ENCODE measurements at regions not wholly inside any gene's neighbourhood (a gene's known extent, or its start where the extent isn't known, plus 50 kb on each side); places are given as distances from the start of the nearest gene placed in this dataset.
"Not testable (repeated sequence)": the region's sequence is repeated elsewhere in the genome, so short reads cannot be mapped to it uniquely, and the experiment has no call there.

- DNase-seq (ENCODE audit: low spot score), result no peak
These were observed 252.7 kb upstream of the GRIA1 start for GRCh38 chr5:153237671-153238332.

DNA sequence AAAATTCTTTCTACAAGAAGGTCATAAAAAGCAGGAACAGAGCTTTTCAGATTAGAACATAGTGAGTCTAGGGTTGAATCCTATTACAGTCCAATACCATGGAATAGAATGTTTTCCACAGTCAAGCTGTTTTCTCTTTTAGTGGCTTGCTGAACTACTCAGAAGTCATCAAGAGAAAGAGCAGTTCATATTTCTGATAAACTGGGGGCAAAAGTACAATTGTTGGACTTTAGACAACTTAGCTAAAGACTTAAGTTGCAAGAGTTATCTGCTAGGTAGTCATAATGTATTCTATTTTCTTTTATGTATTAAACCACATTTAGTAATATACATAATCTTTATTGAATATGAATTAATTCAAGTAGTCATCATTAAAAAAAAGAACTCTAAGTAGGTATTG is 233.1 kb upstream of the GRIA1 start:
- DNase-seq (ENCODE audit: low spot score), result no peak

- DNase-seq (ENCODE audit: low spot score), result no peak
These were observed 232.0 kb upstream of the GRIA1 start for GRCh38 chr5:153258469-153258868.

GRCh38 chr5:153267506-153267905 is 223.0 kb upstream of the GRIA1 start:
- no peak for DNase-seq (ENCODE audit: low spot score)

DNA sequence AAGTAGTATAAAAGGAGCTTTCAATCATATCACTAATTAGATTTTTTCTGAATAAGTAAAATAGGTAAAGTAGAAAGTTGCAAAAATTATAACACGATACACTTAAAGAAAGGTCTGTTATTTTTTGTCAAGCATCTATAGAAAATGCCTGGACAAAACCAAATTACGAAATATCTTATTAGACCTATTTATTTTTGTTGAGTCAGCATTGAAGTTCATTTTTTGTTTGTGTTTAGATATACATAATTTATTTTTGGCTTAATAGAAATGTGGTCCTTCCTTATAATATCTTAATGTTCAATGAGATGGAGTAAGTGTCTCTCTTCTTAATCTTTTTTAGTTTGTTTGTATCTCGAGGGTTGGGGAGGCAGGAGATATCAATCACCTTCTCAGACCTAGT is 214.8 kb upstream of the GRIA1 start:
- no peak for DNase-seq (ENCODE audit: low spot score)

DNA sequence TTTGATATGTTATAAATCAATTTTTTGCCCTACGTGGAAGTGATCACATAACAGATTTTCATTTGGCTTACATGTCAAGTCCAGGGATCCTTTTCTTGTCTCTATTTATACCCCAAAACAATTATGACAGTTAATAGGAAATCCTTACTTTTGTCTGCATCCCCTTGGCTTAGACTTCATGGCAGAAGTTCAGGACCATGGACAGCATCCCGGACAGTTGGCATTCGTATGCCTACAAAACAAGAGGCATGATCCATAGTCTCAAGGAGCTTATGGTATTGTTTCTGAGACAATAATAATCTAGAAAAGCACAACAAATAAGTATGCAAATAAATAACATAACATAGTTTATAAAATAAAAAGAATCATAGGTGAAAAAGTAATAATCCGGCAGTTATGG is 214.3 kb upstream of the GRIA1 start:
- DNase-seq (ENCODE audit: low spot score), result no peak

DNA sequence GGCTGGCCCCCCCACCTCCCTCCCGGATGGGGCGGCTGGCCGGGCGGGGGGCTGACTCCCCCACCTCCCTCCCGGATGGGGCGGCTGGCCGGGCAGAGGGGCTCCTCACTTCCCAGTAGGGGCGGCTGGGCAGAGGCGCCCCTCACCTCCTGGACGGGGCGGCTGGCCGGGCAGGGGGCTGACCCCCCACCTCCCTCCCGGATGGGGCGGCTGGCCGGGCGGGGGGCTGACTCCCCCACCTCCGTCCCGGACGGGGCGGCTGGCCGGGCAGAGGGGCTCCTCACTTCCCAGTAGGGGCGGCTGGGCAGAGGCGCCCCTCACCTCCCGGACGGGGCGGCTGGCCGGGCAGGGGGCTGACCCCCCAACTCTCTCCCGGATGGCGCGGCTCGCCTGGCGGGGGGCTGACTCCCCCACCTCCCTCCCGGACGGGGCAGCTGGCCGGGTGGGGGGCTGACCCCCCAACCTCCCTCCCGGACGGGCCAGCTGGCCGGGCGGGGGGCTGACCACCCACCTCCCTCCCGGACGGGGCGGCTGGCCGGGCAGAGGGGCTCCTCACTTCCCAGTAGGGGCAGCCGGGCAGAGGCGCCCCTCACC is 194.1 kb upstream of the GRIA1 start:
- DNase-seq (ENCODE audit: low spot score), result not testable (repeated sequence)

- no peak for DNase-seq (ENCODE audit: low spot score)
These were observed 190.6 kb upstream of the GRIA1 start for GRCh38 chr5:153299891-153300290.

DNA sequence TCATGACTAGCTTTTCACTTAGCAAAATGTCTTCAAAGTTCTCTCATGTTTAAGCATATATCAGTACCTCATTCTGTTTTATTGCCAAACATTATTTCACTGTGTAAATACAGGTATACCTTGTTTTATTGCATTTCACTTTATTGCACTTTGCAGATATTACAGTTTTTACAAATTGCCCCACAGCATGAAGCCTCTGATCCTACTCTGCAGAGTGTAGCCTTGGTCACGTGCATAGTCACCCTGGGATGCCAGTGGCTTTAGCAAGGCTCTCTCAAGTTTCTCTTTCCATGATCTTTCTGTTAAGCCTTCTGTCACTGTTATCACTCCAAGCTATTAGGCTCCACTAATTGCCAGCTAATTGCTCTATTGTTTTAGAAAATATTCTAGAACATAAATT is 182.2 kb upstream of the GRIA1 start:
- no peak for DNase-seq (ENCODE audit: low spot score)

GRCh38 chr5:153318556-153318955 is 171.9 kb upstream of the GRIA1 start:
- DNase-seq (ENCODE audit: low spot score), result no peak

GRCh38 chr5:153321478-153321877 is 169.0 kb upstream of the GRIA1 start:
- no peak for DNase-seq (ENCODE audit: low spot score)

- no peak for DNase-seq (ENCODE audit: low spot score)
These were observed 150.3 kb upstream of the GRIA1 start for GRCh38 chr5:153340139-153340538.

DNA sequence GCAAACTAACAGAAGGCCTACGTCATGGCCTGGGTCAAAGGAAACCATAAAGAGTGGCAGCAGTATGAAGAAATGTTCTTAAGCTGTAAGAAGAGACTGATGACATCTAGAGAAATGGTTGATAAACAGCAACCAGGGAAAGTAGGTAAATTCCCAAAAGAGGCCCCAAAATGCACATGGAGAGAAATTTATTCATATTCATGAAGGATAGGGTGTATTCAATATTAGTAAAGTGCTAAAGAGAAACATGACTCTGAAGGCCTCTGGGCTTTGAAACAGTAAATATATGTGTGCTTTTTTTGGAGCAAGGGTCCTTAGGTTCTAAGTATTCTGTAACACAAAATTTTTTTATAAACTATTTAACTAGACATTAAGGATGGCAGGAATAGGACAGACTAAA is 149.7 kb upstream of the GRIA1 start:
- DNase-seq (ENCODE audit: low spot score), result no peak

- DNase-seq (ENCODE audit: low spot score), result no peak
These were observed 148.0 kb upstream of the GRIA1 start for GRCh38 chr5:153342487-153342886.

DNA sequence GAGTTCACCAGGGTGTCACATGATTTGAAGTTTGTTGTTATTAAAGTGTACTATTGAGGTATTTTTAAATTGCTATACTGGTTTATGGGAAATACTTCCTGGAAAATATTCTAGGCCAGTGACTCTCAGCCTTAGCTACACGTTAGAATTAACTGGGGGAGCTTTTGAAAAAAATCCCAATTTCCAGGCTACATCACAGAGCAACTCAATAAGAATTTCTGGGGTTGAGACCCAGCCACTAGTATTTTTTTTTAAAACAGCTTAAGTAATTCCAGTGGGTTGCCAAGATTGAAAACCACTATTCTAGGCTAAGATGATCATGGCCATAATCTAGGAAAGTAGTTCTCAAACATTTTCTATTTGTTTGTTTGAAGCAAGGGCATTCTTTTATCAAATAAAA is 142.9 kb upstream of the GRIA1 start:
- no peak for DNase-seq (ENCODE audit: low spot score)

DNA sequence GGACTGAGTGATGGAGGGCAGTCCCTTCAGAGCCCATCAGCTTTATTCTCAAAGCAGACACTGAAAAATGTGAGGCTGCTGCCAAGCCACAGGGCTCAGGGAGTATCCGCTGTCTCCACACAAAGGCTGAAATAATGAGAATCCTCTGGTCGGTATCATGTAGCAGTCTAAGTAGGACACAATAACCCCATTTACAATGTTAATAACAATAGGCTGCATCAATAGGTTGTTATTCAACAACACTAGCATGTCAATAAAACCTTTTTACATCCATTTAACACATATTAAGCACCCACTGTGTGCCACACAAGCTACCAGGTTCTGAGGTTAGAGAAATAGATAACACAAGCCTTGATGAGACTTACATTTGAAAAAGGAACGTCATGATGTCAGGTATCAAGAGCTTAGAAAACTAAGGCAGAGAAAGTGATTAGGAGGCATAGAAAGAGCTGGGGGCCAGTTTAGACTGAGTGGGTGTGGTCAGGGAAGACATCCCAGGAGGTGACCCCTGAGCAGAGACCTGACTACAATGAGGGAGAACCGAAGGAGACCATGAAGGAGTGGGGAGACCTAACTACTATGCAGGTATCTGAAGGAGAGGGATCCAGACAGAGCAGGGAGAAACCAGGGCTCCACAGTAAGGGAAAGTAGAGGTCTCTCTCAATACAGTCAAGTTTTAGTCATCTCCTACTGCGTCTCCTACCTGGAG is 140.1 kb upstream of the GRIA1 start:
- no peak for DNase-seq (ENCODE audit: low spot score)

GRCh38 chr5:153352685-153353219 is 137.7 kb upstream of the GRIA1 start:
- DNase-seq (ENCODE audit: low spot score), result no peak

DNA sequence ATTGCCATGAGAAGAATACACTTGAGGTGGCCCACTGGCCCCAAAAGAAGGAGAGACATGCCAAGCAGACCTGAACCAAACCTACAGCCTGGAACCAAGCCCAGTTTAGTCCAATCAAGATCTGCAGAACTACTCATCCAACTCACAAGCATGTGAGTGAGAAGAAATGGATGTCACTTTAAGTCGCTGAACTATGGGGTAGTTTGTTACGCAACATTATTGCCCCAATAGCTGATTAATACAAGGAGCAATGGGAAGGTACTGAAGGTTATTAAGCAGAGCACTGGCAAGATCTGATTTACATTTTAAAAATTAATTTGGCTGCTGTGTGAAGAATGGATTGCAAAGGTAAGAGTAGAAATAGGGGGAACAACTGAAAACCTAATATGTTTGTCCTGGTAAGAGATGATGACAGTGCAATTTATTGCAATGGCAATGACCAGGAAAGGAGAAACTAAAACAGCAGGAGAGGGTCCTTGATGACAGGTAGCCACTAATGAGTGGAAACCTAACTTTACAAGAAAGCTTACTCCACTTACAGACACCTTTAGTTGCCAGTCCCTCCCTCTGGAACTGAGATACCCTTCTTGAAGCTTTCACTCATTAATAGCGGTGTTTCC is 132.9 kb upstream of the GRIA1 start:
- no peak for DNase-seq (ENCODE audit: low spot score)

DNA sequence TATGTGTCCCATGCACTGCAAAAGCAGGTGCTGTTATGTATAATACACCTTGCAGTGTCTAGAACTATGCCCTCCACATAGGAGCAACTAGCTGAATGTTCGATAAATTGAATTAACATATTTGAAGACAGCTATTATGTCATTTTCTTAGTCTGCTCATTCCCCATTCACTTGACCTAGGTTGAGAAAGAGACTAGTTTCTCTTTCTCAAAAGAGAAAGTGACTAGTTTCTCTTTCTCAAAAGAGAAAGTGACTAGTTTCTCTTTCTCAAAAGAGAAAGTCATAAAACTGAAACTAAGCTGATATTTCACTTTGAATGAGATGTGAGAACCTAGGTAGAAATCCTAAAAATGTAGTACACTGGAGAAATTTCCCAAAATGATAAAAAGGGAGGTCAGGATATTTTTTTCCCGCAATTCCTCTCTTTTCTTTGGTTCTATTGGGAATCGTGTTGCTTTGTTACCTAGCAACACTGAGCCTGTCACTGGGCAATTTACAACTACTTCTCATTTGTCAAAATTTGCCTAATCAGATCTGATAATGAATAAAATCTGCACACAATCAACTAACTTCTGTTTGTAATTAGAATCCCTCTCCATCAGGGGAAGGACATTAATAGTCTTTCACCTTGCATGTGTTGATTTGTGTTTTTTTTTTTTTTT is 132.0 kb upstream of the GRIA1 start:
- DNase-seq (ENCODE audit: low spot score), result no peak

DNA sequence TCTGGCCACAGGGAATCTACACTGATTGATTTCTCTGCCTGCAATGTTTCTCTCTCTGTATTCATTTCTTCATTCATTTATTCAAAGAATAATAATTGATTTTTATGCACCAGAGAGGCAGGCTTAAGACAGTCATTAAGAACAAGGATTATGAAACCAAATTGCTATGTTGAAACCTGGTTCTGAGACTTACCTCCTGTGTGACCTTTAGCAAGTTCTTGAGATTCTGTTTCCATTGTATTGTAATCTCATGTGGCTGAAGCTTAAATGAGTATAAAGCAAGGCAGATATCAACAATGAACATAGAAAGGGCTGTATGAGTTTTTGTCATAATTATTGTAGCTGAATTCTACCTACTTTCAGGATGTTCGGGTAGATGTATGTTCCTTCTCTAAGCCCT is 129.6 kb upstream of the GRIA1 start:
- DNase-seq (ENCODE audit: low spot score), result no peak

GRCh38 chr5:153361735-153362409 is 128.6 kb upstream of the GRIA1 start:
- no peak for DNase-seq (ENCODE audit: low spot score)

- DNase-seq (ENCODE audit: low spot score), result no peak
These were observed 124.9 kb upstream of the GRIA1 start for GRCh38 chr5:153365547-153365946.

Measured in mucosa of gallbladder (tissue), 1 donor.